SU-DHL-6 (cell line): ENCODE measurements at regions not wholly inside any gene's neighbourhood (a gene's known extent, or its start where the extent isn't known, plus 50 kb on each side); places are given as distances from the start of the nearest gene placed in this dataset.

ENCODE experiments used
- H2AFZ ChIP-seq: fragments of 200-600 bp; sonication (generic); 2 replicates; pipeline ENCODE4 v1.6.1; 2014; ENCODE audit warnings: low read depth, mild to moderate bottlenecking, moderate library complexity, mixed read lengths, antibody characterized with exemption, low read length; ENCODE audit not compliant: severe bottlenecking
- H3F3A ChIP-seq: fragments of 200-600 bp; shearing (Covaris generic); 2 replicates; pipeline ENCODE4 v1.6.0; 2016; ENCODE audit warnings: antibody characterized with exemption, mild to moderate bottlenecking; ENCODE audit not compliant: insufficient read depth
- H3K27ac ChIP-seq: fragments of 200-600 bp; sonication (generic); 2 replicates; pipeline ENCODE4 v1.5.1; 2016; ENCODE audit warnings: low read depth, mild to moderate bottlenecking, low read length, moderate library complexity, mixed read lengths
- H3K27me3 ChIP-seq: fragments of 200-600 bp; sonication (generic), shearing (Covaris generic); 2 replicates; pipeline ENCODE4 v1.6.0; 2014; ENCODE audit warnings: mild to moderate bottlenecking, low read length
- H3K36me3 ChIP-seq: fragments of 200-600 bp; sonication (generic); 2 replicates; pipeline ENCODE4 v1.6.1; 2014; ENCODE audit warnings: mild to moderate bottlenecking, low read length, mixed read lengths
- H3K4me2 ChIP-seq: fragments of 300-600, 200-600 bp; shearing (Covaris generic), sonication (generic); 2 replicates; pipeline ENCODE4 v1.6.0; 2014; ENCODE audit warnings: low read length, low read depth, mild to moderate bottlenecking; ENCODE audit not compliant: poor library complexity, severe bottlenecking
- H3K4me3 ChIP-seq: fragments of 200-600 bp; sonication (generic); 2 replicates; pipeline ENCODE4 v1.5.1; 2014; ENCODE audit warnings: antibody characterized with exemption, low read length, mild to moderate bottlenecking, mixed read lengths; ENCODE audit not compliant: insufficient read depth, poor library complexity, severe bottlenecking
- H3K79me2 ChIP-seq: fragments of 200-600 bp; sonication (generic); 2 replicates; pipeline ENCODE4 v1.6.1; 2014; ENCODE audit warnings: mild to moderate bottlenecking, low read length, moderate library complexity; ENCODE audit not compliant: insufficient read depth
- H3K9ac ChIP-seq: fragments of 200-600 bp; sonication (generic); 2 replicates; pipeline ENCODE4 v1.7.0; 2014; ENCODE audit warnings: mild to moderate bottlenecking, low read length
- H3K9me2 ChIP-seq: fragments of 200-600 bp; sonication (generic); replicated peaks from 2 replicates; pipeline ENCODE4 v1.6.1; 2014; ENCODE audit warnings: low read length; ENCODE audit not compliant: insufficient read depth
- H3K9me3 ChIP-seq: fragments of 200-600 bp; sonication (generic); 2 replicates; pipeline ENCODE4 v1.6.1; 2014; ENCODE audit warnings: low read length, mixed read lengths; ENCODE audit not compliant: insufficient read depth
- H4K20me1 ChIP-seq: fragments of 200-600 bp; sonication (generic); 2 replicates; pipeline ENCODE4 v1.6.1; 2014; ENCODE audit warnings: low read depth, mild to moderate bottlenecking, antibody characterized with exemption, low read length, moderate library complexity, mixed read lengths
- CTCF ChIP-seq: fragments of 200-600 bp; sonication (generic); IDR thresholded peaks from one replicate; pipeline ENCODE4 v1.5.1; 2017; ENCODE audit warnings: antibody characterized with exemption, mild to moderate bottlenecking, low read length, moderate library complexity; ENCODE audit not compliant: insufficient read depth, poor library complexity, severe bottlenecking
- EZH2phosphoT487 ChIP-seq: fragments of 200-600 bp; sonication (generic), shearing (Covaris generic); conservative IDR thresholded peaks from 2 replicates; pipeline ENCODE4 v1.6.1; 2018; ENCODE audit warnings: mild to moderate bottlenecking, antibody characterized with exemption, low read length, moderate library complexity, mixed read lengths

DNA sequence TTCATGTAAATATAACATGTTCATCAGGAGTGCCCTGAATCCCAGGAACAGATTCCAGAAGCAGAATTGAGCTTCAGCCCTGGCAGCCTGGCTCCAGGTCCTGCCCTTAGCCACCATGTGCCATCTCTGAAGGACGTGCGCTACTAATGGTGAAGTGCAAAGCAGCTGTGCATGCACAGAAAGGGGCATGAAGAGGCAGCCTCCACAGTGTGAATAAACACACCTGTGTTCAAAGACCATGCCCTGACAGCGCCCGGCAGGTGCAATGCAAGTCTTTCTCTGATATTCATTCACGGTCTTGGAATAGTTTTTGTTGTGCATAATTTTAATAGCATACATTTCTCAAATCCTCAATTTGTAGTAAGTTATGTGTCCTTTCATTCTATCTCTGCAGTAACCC lies 250.4 kb upstream of the TCERG1L start:
- Histone ChIP-seq H3F3A (no peaks in the 10 kb centered on the region), H3K79me2 (no peaks in the 10 kb centered on the region), H3K36me3 (no peaks in the 10 kb centered on the region), H3K4me3 (no peak overlapping the region), H3K9me2 (no peaks in the 10 kb centered on the region), H2AFZ (no peak overlapping the region), H3K9me3 (peaks cover 9% of the 10 kb centered on the region; the same call in 1 of the 2 replicates), H3K4me2 (no peak overlapping the region), H3K27me3 (no peaks in the 10 kb centered on the region), H4K20me1 (no peaks in the 10 kb centered on the region), H3K27ac (no peak overlapping the region), H3K9ac (no peak overlapping the region)
- TF ChIP-seq EZH2phosphoT487, result no peak
- no peak for TF ChIP-seq CTCF

DNA sequence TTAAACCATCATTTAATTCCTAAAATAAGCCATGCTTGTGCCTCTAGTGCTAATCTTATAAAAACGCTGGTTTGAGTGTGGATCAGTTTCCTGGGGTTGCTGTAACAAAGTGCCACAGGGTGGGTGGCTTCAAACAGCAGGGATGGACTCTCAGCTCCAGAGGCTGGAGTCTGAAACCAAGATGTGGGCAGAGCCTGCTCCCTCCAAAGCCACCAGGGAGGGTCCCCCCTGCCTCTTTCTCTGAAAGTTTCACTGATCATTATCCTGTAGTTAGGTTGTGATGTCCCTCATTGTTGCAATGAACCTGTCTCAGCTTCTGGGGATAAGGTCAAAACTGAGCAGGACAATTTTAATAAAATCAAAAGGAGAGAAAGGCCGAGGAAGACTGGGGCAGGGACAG lies 251.9 kb upstream of the TCERG1L start:
- Histone ChIP-seq H3K27me3 (no peaks in the 10 kb centered on the region), H3K9me3 (peaks cover 9% of the 10 kb centered on the region; the same call in 1 of the 2 replicates), H3K4me3 (no peak overlapping the region), H4K20me1 (no peaks in the 10 kb centered on the region), H2AFZ (no peak overlapping the region), H3K9ac (no peak overlapping the region), H3K4me2 (no peak overlapping the region), H3K79me2 (no peaks in the 10 kb centered on the region), H3K27ac (no peak overlapping the region), H3K36me3 (no peaks in the 10 kb centered on the region), H3F3A (no peaks in the 10 kb centered on the region), H3K9me2 (no peaks in the 10 kb centered on the region)
- TF ChIP-seq EZH2phosphoT487, result no peak
- TF ChIP-seq CTCF, result no peak

DNA sequence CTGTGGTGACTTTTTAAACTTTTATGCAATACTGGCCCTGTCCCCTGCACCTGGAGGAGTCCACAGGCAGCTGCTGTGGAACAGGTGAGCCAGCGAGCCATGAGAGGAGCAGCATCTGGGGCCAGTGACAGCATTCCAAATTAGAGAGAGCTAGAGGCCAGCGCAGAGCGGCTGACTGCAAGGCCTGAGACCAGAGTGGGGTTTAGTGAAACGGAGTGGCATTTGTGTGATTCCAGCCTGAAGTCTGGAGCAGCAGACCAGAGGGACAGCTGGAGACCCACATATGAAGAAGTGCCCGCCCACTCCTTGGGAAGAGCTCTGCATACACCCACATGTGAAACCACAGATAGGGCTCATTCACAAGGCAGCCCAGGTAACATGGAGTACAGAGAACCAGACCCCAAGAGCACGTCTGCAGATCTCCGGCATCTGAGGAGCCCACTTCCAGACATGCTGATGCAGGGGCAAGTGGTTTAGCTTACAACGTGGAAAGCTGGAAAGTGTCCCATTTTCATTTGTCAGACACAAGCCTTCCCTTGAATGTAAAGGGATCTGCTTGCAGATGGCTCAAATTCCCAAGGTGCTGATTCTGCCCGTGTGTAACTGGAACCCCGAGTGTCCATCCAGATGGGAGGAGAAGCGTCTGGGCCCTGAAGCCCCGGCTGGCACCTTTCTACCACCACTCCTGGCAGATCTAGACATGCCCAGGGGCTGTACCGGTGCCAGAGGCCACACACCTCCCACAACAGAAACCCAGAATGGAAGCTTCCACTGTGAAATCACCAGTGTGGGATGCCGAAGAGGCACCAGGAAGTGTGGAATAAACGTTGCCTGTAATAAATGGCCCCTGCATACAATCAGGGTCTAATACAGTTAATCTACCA lies 256.0 kb upstream of the TCERG1L start:
- H3K9ac ChIP-seq, result no peak overlapping the region
- H3K36me3 ChIP-seq, result no peaks in the 10 kb centered on the region
- no peaks in the 10 kb centered on the region for H3K27me3 ChIP-seq
- H3K9me3 ChIP-seq, result peaks cover 9% of the 10 kb centered on the region; the same call in 1 of the 2 replicates
- no peak overlapping the region for H3K4me2 ChIP-seq
- TF ChIP-seq CTCF (no peak), EZH2phosphoT487 (no peak)
- no peaks in the 10 kb centered on the region for H3F3A ChIP-seq
- no peak overlapping the region for H3K27ac ChIP-seq
- no peaks in the 10 kb centered on the region for H3K79me2 ChIP-seq
- no peaks in the 10 kb centered on the region for H4K20me1 ChIP-seq
- H3K9me2 ChIP-seq, result no peaks in the 10 kb centered on the region
- no peak overlapping the region for H2AFZ ChIP-seq
- no peak overlapping the region for H3K4me3 ChIP-seq
